ENCODE measurements at regions not wholly inside any gene's neighbourhood (a gene's known extent, or its start where the extent isn't known, plus 50 kb on each side); places are given as distances from the start of the nearest gene placed in this dataset.

DNA sequence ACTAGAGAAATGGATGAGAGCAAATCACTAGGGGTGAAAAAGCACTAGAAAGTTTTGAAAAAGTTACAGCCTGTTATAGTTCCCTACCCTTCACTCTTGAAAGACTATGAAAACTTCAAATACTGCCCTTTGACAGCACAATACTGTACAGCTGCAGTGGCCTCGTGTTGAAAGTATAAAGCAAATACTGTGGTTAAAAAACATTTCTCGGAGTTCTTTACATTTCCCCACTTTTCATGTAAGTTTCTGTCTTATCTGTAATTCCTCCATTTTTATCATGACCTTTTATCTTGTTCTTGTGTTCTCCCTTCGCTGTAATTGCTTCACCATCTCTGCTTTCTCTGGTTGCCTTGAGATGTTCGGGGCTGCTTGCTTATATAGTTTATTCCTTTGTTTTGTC, 423.8 kb upstream of the CFAP20DC start:
- Histone ChIP-seq H3K27ac (ENCODE audit: low read length) (no peak overlapping the region), H3K36me3 (ENCODE audit: control insufficient read depth, insufficient read depth, low read length) (no peaks in the 10 kb centered on the region)

GRCh38 chr3:59472541-59472940, 422.7 kb upstream of the CFAP20DC start:
- Histone ChIP-seq H3K9me3 (ENCODE audit: control insufficient read depth, insufficient read depth, low read length) (no peaks in the 10 kb centered on the region), H3K36me3 (ENCODE audit: control insufficient read depth, insufficient read depth, low read length) (no peaks in the 10 kb centered on the region), H3K27ac (ENCODE audit: low read length) (no peak overlapping the region), H3K4me1 (ENCODE audit: control insufficient read depth, insufficient read depth, low read length) (no peaks in the 10 kb centered on the region), H3K4me3 (ENCODE audit: low read length) (no peak overlapping the region), H3K27me3 (ENCODE audit: control insufficient read depth, insufficient read depth, low read length) (no peaks in the 10 kb centered on the region)
- DNase-seq (ENCODE audit: low read depth, low spot score) = no peak
- no CpG with 5 or more reads among the region's 3 CpGs for WGBS (ENCODE audit: insufficient coverage, insufficient read length)

More for the DNA sequence above, 423.8 kb upstream of the CFAP20DC start:
- no CpG with 5 or more reads among the region's 4 CpGs for WGBS (ENCODE audit: insufficient coverage, insufficient read length)
- Histone ChIP-seq H3K9me3 (ENCODE audit: control insufficient read depth, insufficient read depth, low read length) (no peaks in the 10 kb centered on the region), H3K27me3 (ENCODE audit: control insufficient read depth, insufficient read depth, low read length) (no peaks in the 10 kb centered on the region), H3K4me1 (ENCODE audit: control insufficient read depth, insufficient read depth, low read length) (no peaks in the 10 kb centered on the region), H3K4me3 (ENCODE audit: low read length) (no peak overlapping the region)
- DNase-seq (ENCODE audit: low read depth, low spot score) = no peak

- Histone ChIP-seq H3K9me3 (ENCODE audit: control insufficient read depth, insufficient read depth, low read length) (no peaks in the 10 kb centered on the region), H3K36me3 (ENCODE audit: control insufficient read depth, insufficient read depth, low read length) (no peaks in the 10 kb centered on the region), H3K4me1 (ENCODE audit: control insufficient read depth, insufficient read depth, low read length) (no peaks in the 10 kb centered on the region), H3K27ac (ENCODE audit: low read length) (no peak overlapping the region), H3K27me3 (ENCODE audit: control insufficient read depth, insufficient read depth, low read length) (no peaks in the 10 kb centered on the region), H3K4me3 (ENCODE audit: low read length) (no peak overlapping the region)
- no CpG with 5 or more reads among the region's 2 CpGs for WGBS (ENCODE audit: insufficient coverage, insufficient read length)
- no peak for DNase-seq (ENCODE audit: low read depth, low spot score)
Measured at GRCh38 chr3:59469948-59470723, 420.3 kb upstream of the CFAP20DC start.

- Histone ChIP-seq H3K27ac (ENCODE audit: low read length) (no peak overlapping the region), H3K4me1 (ENCODE audit: control insufficient read depth, insufficient read depth, low read length) (no peaks in the 10 kb centered on the region), H3K36me3 (ENCODE audit: control insufficient read depth, insufficient read depth, low read length) (no peaks in the 10 kb centered on the region), H3K4me3 (ENCODE audit: low read length) (no peak overlapping the region), H3K27me3 (ENCODE audit: control insufficient read depth, insufficient read depth, low read length) (no peaks in the 10 kb centered on the region), H3K9me3 (ENCODE audit: control insufficient read depth, insufficient read depth, low read length) (no peaks in the 10 kb centered on the region)
- WGBS (ENCODE audit: insufficient coverage, insufficient read length) = no CpG with 5 or more reads among the region's 4 CpGs
- DNase-seq (ENCODE audit: low read depth, low spot score) = no peak
Measured at GRCh38 chr3:59467476-59467875, 417.7 kb upstream of the CFAP20DC start.

- Histone ChIP-seq H3K9me3 (ENCODE audit: control insufficient read depth, insufficient read depth, low read length) (no peaks in the 10 kb centered on the region; the same call in 1 of the 2 replicates), H3K4me1 (ENCODE audit: control insufficient read depth, insufficient read depth, low read length) (no peaks in the 10 kb centered on the region), H3K27me3 (ENCODE audit: control insufficient read depth, insufficient read depth, low read length) (no peaks in the 10 kb centered on the region), H3K4me3 (ENCODE audit: low read length) (no peak overlapping the region), H3K27ac (ENCODE audit: low read length) (no peak overlapping the region), H3K36me3 (ENCODE audit: control insufficient read depth, insufficient read depth, low read length) (no peaks in the 10 kb centered on the region; the same call in 1 of the 2 replicates)
- WGBS (ENCODE audit: insufficient coverage, insufficient read length) = no CpG with 5 or more reads among the region's 6 CpGs
- DNase-seq (ENCODE audit: low read depth, low spot score) = no peak
Measured at GRCh38 chr3:59464187-59464586, 414.4 kb upstream of the CFAP20DC start.

DNA sequence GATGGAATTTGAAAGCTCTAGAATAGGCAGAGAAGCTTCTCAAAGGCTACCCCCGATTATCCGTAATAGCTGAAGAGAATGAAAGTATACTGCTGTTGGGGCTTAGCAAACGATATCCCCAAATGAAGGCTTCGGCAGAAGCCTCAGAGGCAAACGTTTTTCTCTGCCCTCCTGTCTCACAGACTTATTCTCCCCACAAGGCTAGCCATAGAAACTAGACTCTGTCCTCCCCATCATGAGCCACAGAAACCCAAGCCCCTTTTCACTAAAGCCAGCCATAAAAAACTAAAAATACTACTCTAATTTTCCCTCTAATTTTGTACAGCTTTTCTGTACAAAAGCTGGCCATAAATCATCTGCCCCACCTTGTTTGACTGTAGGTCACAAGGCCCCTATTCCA, 413.4 kb upstream of the CFAP20DC start:
- WGBS (ENCODE audit: insufficient coverage, insufficient read length) = no CpG with 5 or more reads among the region's 5 CpGs
- H3K4me3 ChIP-seq (ENCODE audit: low read length) = no peak overlapping the region
- no peak overlapping the region for H3K27ac ChIP-seq (ENCODE audit: low read length)
- H3K4me1 ChIP-seq (ENCODE audit: control insufficient read depth, insufficient read depth, low read length) = no peaks in the 10 kb centered on the region
- DNase-seq (ENCODE audit: low read depth, low spot score) = no peak
- H3K27me3 ChIP-seq (ENCODE audit: control insufficient read depth, insufficient read depth, low read length) = no peaks in the 10 kb centered on the region
- H3K36me3 ChIP-seq (ENCODE audit: control insufficient read depth, insufficient read depth, low read length) = no peaks in the 10 kb centered on the region; the same call in 1 of the 2 replicates
- H3K9me3 ChIP-seq (ENCODE audit: control insufficient read depth, insufficient read depth, low read length) = no peaks in the 10 kb centered on the region; the same call in 1 of the 2 replicates

- no peaks in the 10 kb centered on the region; the same call in 1 of the 2 replicates for H3K9me3 ChIP-seq (ENCODE audit: control insufficient read depth, insufficient read depth, low read length)
- no CpG with 5 or more reads among the region's 2 CpGs for WGBS (ENCODE audit: insufficient coverage, insufficient read length)
- no peaks in the 10 kb centered on the region; the same call in 1 of the 2 replicates for H3K36me3 ChIP-seq (ENCODE audit: control insufficient read depth, insufficient read depth, low read length)
- no peaks in the 10 kb centered on the region for H3K4me1 ChIP-seq (ENCODE audit: control insufficient read depth, insufficient read depth, low read length)
- H3K27ac ChIP-seq (ENCODE audit: low read length) = no peak overlapping the region
- DNase-seq (ENCODE audit: low read depth, low spot score) = no peak
- no peaks in the 10 kb centered on the region for H3K27me3 ChIP-seq (ENCODE audit: control insufficient read depth, insufficient read depth, low read length)
- no peak overlapping the region for H3K4me3 ChIP-seq (ENCODE audit: low read length)
Measured at GRCh38 chr3:59460068-59460467, 410.2 kb upstream of the CFAP20DC start.

- H3K27ac ChIP-seq (ENCODE audit: low read length) = no peak overlapping the region
- no peak for DNase-seq (ENCODE audit: low read depth, low spot score)
- no peaks in the 10 kb centered on the region for H3K4me1 ChIP-seq (ENCODE audit: control insufficient read depth, insufficient read depth, low read length)
- no peaks in the 10 kb centered on the region; the same call in 1 of the 2 replicates for H3K36me3 ChIP-seq (ENCODE audit: control insufficient read depth, insufficient read depth, low read length)
- no peak overlapping the region for H3K4me3 ChIP-seq (ENCODE audit: low read length)
- WGBS (ENCODE audit: insufficient coverage, insufficient read length) = no CpG with 5 or more reads among the region's 7 CpGs
- no peaks in the 10 kb centered on the region for H3K27me3 ChIP-seq (ENCODE audit: control insufficient read depth, insufficient read depth, low read length)
- no peaks in the 10 kb centered on the region; the same call in 1 of the 2 replicates for H3K9me3 ChIP-seq (ENCODE audit: control insufficient read depth, insufficient read depth, low read length)
Measured at GRCh38 chr3:59456852-59457485, 407.1 kb upstream of the CFAP20DC start.

DNA sequence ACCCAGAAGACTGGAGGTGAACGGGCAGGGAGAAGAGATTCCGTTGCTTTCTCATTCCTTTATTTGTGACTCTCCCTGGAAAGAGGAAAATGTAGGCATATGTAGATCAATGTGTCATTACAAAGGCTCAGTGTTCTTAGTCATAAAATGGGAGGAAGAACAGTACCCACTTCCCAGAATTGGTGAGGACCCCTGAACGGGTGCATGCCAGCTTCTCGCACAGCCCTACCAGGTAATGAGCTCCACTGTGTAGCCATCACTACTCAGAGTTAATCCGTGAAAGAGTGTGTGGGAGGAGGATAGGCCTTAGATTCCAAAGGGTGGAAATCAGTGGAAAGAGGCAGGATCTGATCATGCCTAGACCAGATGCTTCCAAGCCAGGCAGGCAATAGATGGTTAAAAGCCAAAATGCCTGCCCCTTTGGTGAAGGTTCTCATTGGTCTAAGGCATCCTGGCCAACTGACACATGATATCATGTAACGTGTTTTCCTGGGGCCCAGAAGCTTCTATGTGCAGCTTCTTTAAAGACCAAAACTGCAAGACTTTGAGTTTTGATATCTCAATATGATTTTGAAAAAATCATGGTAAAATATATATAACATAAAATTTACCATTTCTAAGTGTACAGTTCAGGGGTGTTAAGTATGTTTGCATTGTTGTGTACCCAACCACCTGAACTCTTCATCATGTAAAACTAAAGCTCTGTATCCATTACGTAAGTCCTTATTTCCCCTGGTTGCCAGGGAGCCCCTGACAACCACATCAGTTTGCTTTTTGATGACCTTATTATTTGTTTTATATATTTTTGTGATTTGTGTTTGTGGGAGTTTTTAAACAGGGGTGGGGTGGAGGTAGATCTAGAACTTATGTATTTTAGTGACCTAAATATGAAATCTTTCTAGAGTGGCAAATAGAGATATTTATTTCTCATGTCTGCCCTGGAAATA, 402.2 kb upstream of the CFAP20DC start:
- Histone ChIP-seq H3K9me3 (ENCODE audit: control insufficient read depth, insufficient read depth, low read length) (no peaks in the 10 kb centered on the region), H3K4me1 (ENCODE audit: control insufficient read depth, insufficient read depth, low read length) (no peaks in the 10 kb centered on the region), H3K36me3 (ENCODE audit: control insufficient read depth, insufficient read depth, low read length) (no peaks in the 10 kb centered on the region), H3K4me3 (ENCODE audit: low read length) (no peak overlapping the region), H3K27ac (ENCODE audit: low read length) (no peak overlapping the region), H3K27me3 (ENCODE audit: control insufficient read depth, insufficient read depth, low read length) (no peaks in the 10 kb centered on the region)
- no peak for DNase-seq (ENCODE audit: low read depth, low spot score)
- WGBS (ENCODE audit: insufficient coverage, insufficient read length) = no CpG with 5 or more reads among the region's 7 CpGs

Measured in iPS DF 6.9 (cell line).